Esophagus muscularis mucosa (tissue), 4 donors: ENCODE measurements at regions not wholly inside any gene's neighbourhood (a gene's known extent, or its start where the extent isn't known, plus 50 kb on each side); places are given as distances from the start of the nearest gene placed in this dataset.
"Not testable (repeated sequence)": the region's sequence is repeated elsewhere in the genome, so short reads cannot be mapped to it uniquely, and the experiment has no call there.

Experiments used
- DNase-seq: peaks from one replicate; pipeline ENCODE4 v3.0.0-alpha.2; 2017; ENCODE audit errors: extremely low spot score
- H3K27ac ChIP-seq, 4 donors: fragments of 200-600 bp; sonication (generic); replicated peaks in 1 of 4; 1 replicate in 3 of 4; 2 replicates in 1 of 4; pipeline ENCODE4 v1.5.1; 2016 to 2019; ENCODE audit warnings: mild to moderate bottlenecking in 1 of 4
- H3K27me3 ChIP-seq, 4 donors: fragments of 200-600 bp; sonication (generic); one replicate each; pipeline versions ENCODE4 v1.5.1 to v1.6.0; 2016 to 2019
- H3K36me3 ChIP-seq, 4 donors: fragments of 200-600 bp; sonication (generic); one replicate each; pipeline ENCODE4 v1.5.1; 2016 to 2019
- H3K4me1 ChIP-seq, 4 donors: fragments of 200-600 bp; sonication (generic); one replicate each; pipeline ENCODE4 v1.5.1; 2016 to 2019
- H3K4me3 ChIP-seq, 4 donors: fragments of 200-600 bp; sonication (generic); 1 replicate in 2 of 4; 2 replicates in 2 of 4; pipeline ENCODE4 v1.5.1; 2016 to 2019; ENCODE audit warnings: mild to moderate bottlenecking in 4 of 4, moderate library complexity in 1 of 4
- H3K9me3 ChIP-seq, 4 donors: fragments of 200-600 bp; sonication (generic); 1 replicate in 3 of 4; 2 replicates in 1 of 4; pipeline ENCODE4 v1.5.1; 2016 to 2019
- WGBS: methylation state at CpG from one replicate; pipeline ENCODE4 v1.1.5; 2018; 5-methylcytosine and 5-hydroxymethylcytosine counted together
- intact Hi-C: fragments of 100-400 bp; cut with DNase I; formaldehyde crosslinking; loops from one replicate; pipeline ENCODE4 v1.15.1; 2023
- small RNA-seq, 3 donors: library from RNA; depleted of rRNA; stranded (forward); fragments of <200 nt; gene quantifications; one replicate each; pipeline ENCODE3, GENCODE V24; 2016

DNA sequence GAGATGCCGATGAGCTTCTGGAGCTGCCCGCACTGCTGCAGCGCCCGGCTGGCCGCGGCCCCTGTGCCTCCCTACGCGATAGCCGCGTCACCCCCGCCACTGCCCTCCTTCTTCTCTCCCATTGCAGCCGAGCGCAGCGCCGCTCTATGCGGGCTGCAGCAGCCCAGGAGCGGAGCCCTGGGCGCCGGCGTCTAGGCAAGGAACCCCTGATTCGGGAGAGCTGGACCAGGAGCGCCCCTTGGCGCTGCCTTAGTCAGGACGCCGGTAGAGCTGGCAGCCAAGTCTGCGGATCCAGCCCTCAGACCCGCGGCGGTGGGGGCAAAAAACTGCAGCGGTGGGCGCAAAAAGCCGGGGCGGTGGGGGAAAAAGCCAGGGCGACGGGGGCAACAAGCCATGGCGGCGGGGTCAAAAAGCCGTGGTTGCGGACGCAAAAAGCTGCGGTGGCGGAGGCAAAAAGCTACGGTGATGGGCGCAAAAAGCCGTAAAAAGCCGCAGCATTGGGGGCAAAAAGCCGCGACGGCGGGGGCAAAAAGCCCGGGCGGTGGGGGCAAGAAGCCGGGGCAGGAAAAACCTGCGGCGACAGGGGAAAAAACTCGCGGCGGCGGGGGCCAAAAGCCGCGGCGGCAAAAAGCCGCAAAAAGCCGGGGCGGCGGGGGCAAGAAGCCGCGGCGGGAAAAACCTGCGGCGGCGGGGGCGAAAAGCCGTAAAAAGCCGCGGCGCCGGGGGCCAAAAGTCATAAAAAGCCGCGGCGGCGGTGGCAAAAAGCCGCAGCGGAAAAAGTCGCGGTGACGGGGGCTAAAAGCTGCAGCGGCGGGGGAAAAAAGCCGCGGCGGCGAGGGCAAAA lies 1668.6 kb downstream of the RPIA start:
- intact Hi-C loops: not testable (repeated sequence)
- peak; percentile 57 for DNase-seq
- 10% methylated on average over 69 of the region's 93 CpGs for WGBS

DNA sequence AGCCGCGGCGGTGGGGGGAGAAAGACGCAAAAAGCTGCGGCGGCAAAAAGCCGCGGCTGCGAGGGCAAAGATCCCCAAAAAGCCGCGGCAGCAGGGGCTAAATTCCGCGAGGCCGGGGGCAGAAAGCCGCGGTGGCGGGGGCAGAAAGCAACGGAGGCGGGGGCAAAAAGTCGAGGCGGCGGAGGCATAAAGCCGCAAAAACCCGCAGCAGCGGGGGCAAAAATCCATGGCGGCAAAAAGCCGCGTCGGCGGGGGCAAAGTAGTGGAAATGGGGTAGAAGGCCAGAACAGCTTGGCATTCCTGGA lies 1669.2 kb downstream of the RPIA start:
- H3K36me3 ChIP-seq, H3K27ac ChIP-seq, intact Hi-C loops, H3K4me1 ChIP-seq, H3K9me3 ChIP-seq, DNase-seq: not testable (repeated sequence)
- Histone ChIP-seq H3K4me3 (peak overlapping the region in 2 of 4 donors; percentile 24 to 31), H3K27me3 (peaks cover 0 to 12% (median 0%) of the 10 kb centered on the region in 4 donors)
- WGBS: 6% methylated on average over 28 of the region's 30 CpGs

More for the DNA sequence above, 1668.6 kb downstream of the RPIA start:
- not testable (repeated sequence) for H3K9me3 ChIP-seq, H3K4me1 ChIP-seq, H3K27ac ChIP-seq, H3K36me3 ChIP-seq
- Histone ChIP-seq H3K27me3 (peaks cover 0 to 12% (median 0%) of the 10 kb centered on the region in 4 donors), H3K4me3 (peak overlapping the region in 2 of 4 donors; percentile 24 to 31)

Small RNA genes lying in the stretch of these regions (small RNA-seq; reads per million reads assigned to genes)
- gene AC233263.1 (0 reads per million in 3 donors), gene AC233263.2 (0 reads per million in 3 donors), gene IGKV1D-35 (0 reads per million in 3 donors), gene IGKV2D-19 (0 reads per million in 3 donors), gene IGKV2D-36 (0 reads per million in 3 donors), gene IGKV2D-38 (0 reads per million in 3 donors), gene IGKV3D-25 (0 reads per million in 3 donors)
